GM12878 (cell line): ENCODE measurements at regions not wholly inside any gene's neighbourhood (a gene's known extent, or its start where the extent isn't known, plus 50 kb on each side); places are given as distances from the start of the nearest gene placed in this dataset.
"Not testable (repeated sequence)": the region's sequence is repeated elsewhere in the genome, so short reads cannot be mapped to it uniquely, and the experiment has no call there.

ENCODE experiments used
- ATAC-seq: fragments of 200-7000 bp; cut with Tn5 transposase; 3 replicates; pipeline ENCODE4 v1.9.1; 2020; ENCODE audit warnings: mild to moderate bottlenecking, moderate library complexity
- BruUV-seq: library from RNA; stranded (reverse); fragments of 400-500 nt; replicated peaks from 2 replicates; lab custom pipeline; 2021; lab: Mats Ljungman, UMichigan
- CTCF ChIA-PET: fragments of 300-600 bp; sonication (Branson Sonifier 250); formaldehyde crosslinking; extraction: SDS; loops from one replicate; lab custom pipeline; 2021; ENCODE audit warnings: inconsistent platforms; lab: Yijun Ruan, JAX
- POLR2A ChIA-PET: fragments of 350-600 bp; formaldehyde crosslinking; extraction: SDS; loops from one replicate; lab custom pipeline; 2021; ENCODE audit warnings: inconsistent platforms; lab: Charles Lee
- RAD21 ChIA-PET: fragments of 300-600 bp; sonication (Branson Sonifier 250); formaldehyde crosslinking; loops from one replicate; lab custom pipeline; 2023; ENCODE audit warnings: antibody characterized with exemption; ENCODE audit not compliant: unreplicated experiment; lab: Charles Lee
- SMC1A ChIA-PET: fragments of 300-600 bp; sonication (Branson Sonifier 250); formaldehyde crosslinking; loops from one replicate; lab custom pipeline; 2023; ENCODE audit not compliant: unreplicated experiment, uncharacterized antibody; lab: Charles Lee
- DNase-seq: peaks from one replicate; pipeline ENCODE4 v3.0.0-alpha.2; 2011; ENCODE audit warnings: low read depth, low spot score
- FAIRE-seq: peaks from 3 replicates; lab custom pipeline; 2011; peaks lifted over from hg19 to GRCh38; lab: Jason Lieb, UNC
- H2AFZ ChIP-seq: 2 replicates; pipeline ENCODE4 v1.6.0; 2011; ENCODE audit warnings: low read depth, low read length, control low read depth; ENCODE audit not compliant: control insufficient read depth
- H3K27ac ChIP-seq: 2 replicates; pipeline ENCODE4 v1.5.1; 2011; ENCODE audit warnings: control low read depth; ENCODE audit not compliant: control insufficient read depth, insufficient read depth
- H3K27me3 ChIP-seq, 2 experiments: replicated peaks in 1 of 2; 2 replicates each; pipeline versions ENCODE4 v1.6.0 to v1.6.1; 2011; ENCODE audit warnings: low read length in 1 of 2; ENCODE audit not compliant: control insufficient read depth in 2 of 2, insufficient read depth in 2 of 2
- H3K36me3 ChIP-seq, 2 experiments: 2 replicates each; pipeline ENCODE4 v1.5.1; 2011; ENCODE audit warnings: low read length in 1 of 2; ENCODE audit not compliant: control insufficient read depth in 2 of 2, insufficient read depth in 2 of 2
- H3K4me1 ChIP-seq: 2 replicates; pipeline ENCODE4 v1.6.1; 2011; ENCODE audit warnings: mild to moderate bottlenecking, low read length, moderate library complexity, mixed read lengths; ENCODE audit not compliant: control insufficient read depth, insufficient read depth
- H3K4me2 ChIP-seq: 2 replicates; pipeline ENCODE4 v1.6.0; 2011; ENCODE audit warnings: control low read depth; ENCODE audit not compliant: control insufficient read depth, insufficient read depth
- H3K4me3 ChIP-seq: fragments of 200-600 bp; sonication (generic); 2 replicates; pipeline ENCODE4 v1.5.1; 2016
- H3K79me2 ChIP-seq: 2 replicates; pipeline ENCODE4 v1.6.0; 2011; ENCODE audit warnings: low read length; ENCODE audit not compliant: control insufficient read depth, insufficient read depth
- H3K9ac ChIP-seq: 2 replicates; pipeline ENCODE4 v1.8.0; 2011; ENCODE audit warnings: low read length, control low read depth, mixed read lengths; ENCODE audit not compliant: control insufficient read depth, insufficient read depth
- H3K9me3 ChIP-seq: replicated peaks from 3 replicates; pipeline ENCODE4 v1.5.1; 2011; ENCODE audit warnings: mild to moderate bottlenecking, low read length; ENCODE audit not compliant: control insufficient read depth, insufficient read depth
- H4K20me1 ChIP-seq: 2 replicates; pipeline ENCODE4 v1.6.0; 2011; ENCODE audit not compliant: control insufficient read depth, insufficient read depth
- HDAC6 ChIP-seq: fragments of 200-600 bp; sonication (generic); IDR thresholded peaks from one replicate; pipeline ENCODE4 v1.8.0; 2017; ENCODE audit warnings: antibody characterized with exemption; ENCODE audit not compliant: unreplicated experiment
- NFXL1 ChIP-seq: fragments of 450-650 bp; IDR thresholded peaks from 2 replicates; pipeline ENCODE4 v1.6.1; 2017; ENCODE audit warnings: antibody characterized with exemption, mild to moderate bottlenecking, borderline replicate concordance
- RB1 ChIP-seq: fragments of 450-650 bp; formaldehyde crosslinking; IDR thresholded peaks from 2 replicates; pipeline ENCODE4 v1.6.1; 2017; ENCODE audit warnings: mild to moderate bottlenecking, borderline replicate concordance
- WGBS: methylation state at CpG from one replicate; pipeline ENCODE4 v1.1.6; 2016; ENCODE audit warnings: low lambda C conversion rate; ENCODE audit not compliant: insufficient replicate concordance, insufficient coverage; ENCODE audit errors: missing lambda C conversion rate; 5-methylcytosine and 5-hydroxymethylcytosine counted together
- in situ Hi-C: fragments of 300-500 bp; cut with MboI; formaldehyde crosslinking; loops from 9 replicates; pipeline ENCODE4 v1.14.3; 2018; ENCODE audit warnings: mixed read lengths
- intact Hi-C: fragments of 100-400 bp; cut with micrococcal nuclease; formaldehyde crosslinking; loops from one replicate; pipeline ENCODE4 v1.14.2; 2022; ENCODE audit not compliant: unreplicated experiment

DNA sequence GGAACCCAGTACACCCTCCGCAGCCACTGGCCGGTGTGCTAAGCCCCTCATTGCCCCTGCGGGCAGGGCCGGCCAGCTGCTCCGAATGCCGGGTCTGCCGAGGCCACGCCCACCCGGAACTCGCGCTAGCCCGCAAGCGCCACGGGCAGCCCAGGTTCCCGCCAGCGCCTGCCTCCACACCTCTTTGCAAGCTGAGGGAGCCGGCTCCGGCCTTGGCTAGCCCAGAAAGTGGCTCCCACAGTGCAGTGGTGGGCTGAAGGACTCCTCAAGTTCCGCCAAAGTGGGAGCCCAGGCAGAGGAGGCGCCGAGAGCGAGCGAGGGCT, 81.4 kb upstream of the BCHE start:
- ChIA-PET POLR2A (no interaction called here), CTCF (no interaction called here), RAD21 (no interaction called here), SMC1A (no interaction called here)
- in situ Hi-C loops: no loop called here
- intact Hi-C loops: no loop called here
- ATAC-seq (no peak), FAIRE-seq (no peak), DNase-seq (no peak)
- H2AFZ ChIP-seq: no peak overlapping the region
- H3K4me2 ChIP-seq: no peak overlapping the region
- no peak for TF ChIP-seq RB1
- no peak for TF ChIP-seq NFXL1
- TF ChIP-seq HDAC6: no peak
- H3K4me3 ChIP-seq: no peak overlapping the region
- BruUV-seq: no TSS peak
- H3K4me1 ChIP-seq: no peaks in the 10 kb centered on the region
- no peaks in the 10 kb centered on the region for H3K36me3 ChIP-seq
- WGBS: 64% methylated on average over 11 of the region's 23 CpGs
- H3K9ac ChIP-seq: no peak overlapping the region
- no peaks in the 10 kb centered on the region for H4K20me1 ChIP-seq
- H3K27ac ChIP-seq: no peak overlapping the region
- H3K79me2 ChIP-seq: no peaks in the 10 kb centered on the region
- no peaks in the 10 kb centered on the region for H3K27me3 ChIP-seq
- H3K9me3 ChIP-seq: no peaks in the 10 kb centered on the region

DNA sequence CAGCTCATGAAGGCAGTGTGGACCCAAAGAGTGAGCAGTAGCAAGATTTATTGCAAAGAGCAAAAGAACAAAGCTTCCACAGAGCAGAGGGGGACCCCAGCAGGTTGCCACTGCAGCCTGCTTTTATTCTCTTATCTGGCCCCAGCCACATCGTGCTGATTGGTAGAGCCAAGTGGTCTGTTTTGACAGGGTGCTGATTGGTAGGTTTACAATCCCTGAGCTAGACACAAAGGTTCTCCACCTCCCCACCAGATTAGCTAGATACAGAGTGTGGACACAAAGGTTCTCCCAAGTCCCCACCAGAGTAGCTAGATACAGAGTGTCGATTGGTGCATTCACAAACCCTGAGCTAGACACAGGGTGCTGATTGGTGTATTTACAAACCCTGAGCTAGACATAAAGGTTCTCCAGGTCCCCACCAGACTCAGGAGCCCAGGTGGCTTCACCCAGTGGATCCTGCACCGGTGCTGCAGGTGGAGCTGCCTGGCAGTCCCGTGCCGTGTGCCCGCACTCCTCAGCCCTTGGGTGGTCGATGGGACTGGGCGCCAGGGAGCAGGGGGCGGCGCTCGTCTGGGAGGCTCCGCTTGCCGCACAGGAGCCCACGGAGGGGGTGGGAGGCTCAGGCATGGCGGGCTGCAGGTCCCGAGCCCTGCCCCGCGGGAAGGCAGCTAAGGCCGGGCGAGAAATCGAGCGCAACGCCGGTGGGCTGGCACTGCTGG, 80.9 kb upstream of the BCHE start:
- H3K4me1 ChIP-seq, FAIRE-seq, ATAC-seq, H3K27ac ChIP-seq, H3K27me3 ChIP-seq, H3K79me2 ChIP-seq, H3K9ac ChIP-seq, H2AFZ ChIP-seq, BruUV-seq, DNase-seq, SMC1A ChIA-PET, POLR2A ChIA-PET, H3K4me3 ChIP-seq, RAD21 ChIA-PET, intact Hi-C loops, H4K20me1 ChIP-seq, in situ Hi-C loops, H3K36me3 ChIP-seq, H3K9me3 ChIP-seq, H3K4me2 ChIP-seq, CTCF ChIA-PET: not testable (repeated sequence)
- 75% methylated on average over 18 of the region's 24 CpGs for WGBS

DNA sequence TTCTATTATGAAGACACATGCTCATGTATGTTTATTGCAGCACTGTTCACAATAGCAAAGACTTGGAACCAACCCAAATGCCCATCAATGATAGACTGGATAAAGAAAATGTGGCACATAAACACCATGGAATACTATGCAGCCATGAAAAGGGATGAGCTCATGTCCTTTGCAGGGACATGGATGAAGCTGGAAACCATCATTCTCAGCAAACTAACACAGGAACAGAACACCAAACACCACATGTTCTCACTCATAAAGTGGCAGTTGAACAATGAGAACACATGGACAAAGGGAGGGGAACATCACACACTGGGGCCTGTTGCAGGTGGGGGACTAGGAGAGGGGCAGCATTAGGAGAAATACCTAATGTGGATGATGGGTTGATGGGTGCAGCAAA, 77.9 kb upstream of the BCHE start:
- H3K27me3 ChIP-seq, SMC1A ChIA-PET, H3K36me3 ChIP-seq, H4K20me1 ChIP-seq, H3K9me3 ChIP-seq, intact Hi-C loops, DNase-seq, H3K27ac ChIP-seq, H2AFZ ChIP-seq, H3K4me1 ChIP-seq, in situ Hi-C loops, BruUV-seq, POLR2A ChIA-PET, H3K9ac ChIP-seq, H3K79me2 ChIP-seq, FAIRE-seq, H3K4me2 ChIP-seq, H3K4me3 ChIP-seq, RAD21 ChIA-PET, ATAC-seq: not testable (repeated sequence)
- CTCF ChIA-PET: interaction anchor here (0.9 kb wide), 1 partner anchor 291 kb away, joined by 3 read pairs; no protein-coding TSS in a partner anchor
